ENCODE measurements at regions not wholly inside any gene's neighbourhood (a gene's known extent, or its start where the extent isn't known, plus 50 kb on each side); places are given as distances from the start of the nearest gene placed in this dataset.

- H3K9me3 ChIP-seq, result no peaks in the 10 kb centered on the region
- 40 to 55% (median 48%) methylated on average over 3 of the region's 3 CpGs for WGBS, 3 donors
- H3K27ac ChIP-seq, result no peak overlapping the region
- H3K4me3 ChIP-seq, result no peak overlapping the region
- DNase-seq, result no peak
- H3K4me1 ChIP-seq (ENCODE audit: insufficient read depth), result no peaks in the 10 kb centered on the region
- H3K27me3 ChIP-seq, result no peaks in the 10 kb centered on the region
- intact Hi-C loops (cut with DNase I), result no loop called here
- TF ChIP-seq POLR2A (IDR thresholded peaks at IDR 0.05), result no peak
- TF ChIP-seq CTCF (IDR thresholded peaks at IDR 0.05), result no peak
- TF ChIP-seq EP300 (IDR thresholded peaks at IDR 0.05), result no peak
- H3K36me3 ChIP-seq, result no peaks in the 10 kb centered on the region
Measured at GRCh38 chr5:30121043-30121442, 1072.4 kb upstream of the CDH6 start.

GRCh38 chr5:30117135-30117534, 1076.4 kb upstream of the CDH6 start:
- no peaks in the 10 kb centered on the region for H3K36me3 ChIP-seq

GRCh38 chr5:30113542-30113941, 1079.9 kb upstream of the CDH6 start:
- 86 to 87% (median 86%) methylated on average over 4 of the region's 4 CpGs for WGBS, 3 donors
- H3K9me3 ChIP-seq, result no peaks in the 10 kb centered on the region
- no peaks in the 10 kb centered on the region for H3K36me3 ChIP-seq
- no peak for DNase-seq
- no peaks in the 10 kb centered on the region for H3K4me1 ChIP-seq (ENCODE audit: insufficient read depth)
- no peaks in the 10 kb centered on the region for H3K27me3 ChIP-seq
- no peak overlapping the region for H3K27ac ChIP-seq
- intact Hi-C loops (cut with DNase I), result no loop called here
- TF ChIP-seq POLR2A (IDR thresholded peaks at IDR 0.05) (no peak), EP300 (IDR thresholded peaks at IDR 0.05) (no peak), CTCF (IDR thresholded peaks at IDR 0.05) (no peak)
- H3K4me3 ChIP-seq, result no peak overlapping the region

More at GRCh38 chr5:30117135-30117534, 1076.4 kb upstream of the CDH6 start:
- Histone ChIP-seq H3K4me1 (ENCODE audit: insufficient read depth) (no peaks in the 10 kb centered on the region), H3K4me3 (no peak overlapping the region), H3K9me3 (no peaks in the 10 kb centered on the region), H3K27ac (no peak overlapping the region), H3K27me3 (no peaks in the 10 kb centered on the region)
- no peak for DNase-seq
- intact Hi-C loops (cut with DNase I), result no loop called here
- TF ChIP-seq EP300 (IDR thresholded peaks at IDR 0.05) (no peak), POLR2A (IDR thresholded peaks at IDR 0.05) (no peak), CTCF (IDR thresholded peaks at IDR 0.05) (no peak)

- Histone ChIP-seq H3K4me3 (no peak overlapping the region), H3K27ac (no peak overlapping the region), H3K4me1 (ENCODE audit: insufficient read depth) (no peaks in the 10 kb centered on the region), H3K9me3 (no peaks in the 10 kb centered on the region), H3K36me3 (no peaks in the 10 kb centered on the region), H3K27me3 (no peaks in the 10 kb centered on the region)
- 44 to 63% (median 49%) methylated on average over 2 of the region's 2 CpGs for WGBS, 3 donors
- intact Hi-C loops (cut with DNase I), result no loop called here
- TF ChIP-seq POLR2A (IDR thresholded peaks at IDR 0.05) (no peak), EP300 (IDR thresholded peaks at IDR 0.05) (no peak), CTCF (IDR thresholded peaks at IDR 0.05) (no peak)
- no peak for DNase-seq
Measured at GRCh38 chr5:30112867-30113266, 1080.6 kb upstream of the CDH6 start.

GRCh38 chr5:30108051-30108450, 1085.4 kb upstream of the CDH6 start:
- TF ChIP-seq POLR2A (IDR thresholded peaks at IDR 0.05) (no peak), EP300 (IDR thresholded peaks at IDR 0.05) (no peak), CTCF (IDR thresholded peaks at IDR 0.05) (no peak)
- H3K9me3 ChIP-seq, result no peaks in the 10 kb centered on the region
- no peaks in the 10 kb centered on the region for H3K27me3 ChIP-seq
- no peak overlapping the region for H3K27ac ChIP-seq
- intact Hi-C loops (cut with DNase I), result no loop called here
- no peaks in the 10 kb centered on the region for H3K4me1 ChIP-seq (ENCODE audit: insufficient read depth)
- no peaks in the 10 kb centered on the region for H3K36me3 ChIP-seq
- H3K4me3 ChIP-seq, result no peak overlapping the region
- DNase-seq, result no peak
- WGBS, 3 donors, result 47 to 58% (median 56%) methylated on average over 2 of the region's 2 CpGs

Measured in ovary (tissue), 7 donors.